Kidney epithelial cell (primary cell): ENCODE measurements at regions not wholly inside any gene's neighbourhood (a gene's known extent, or its start where the extent isn't known, plus 50 kb on each side); places are given as distances from the start of the nearest gene placed in this dataset.

Experiments
- DNase-seq: peaks from one replicate; pipeline ENCODE4 v3.0.0-alpha.2; 2010; ENCODE audit warnings: low read depth
- H3K27me3 ChIP-seq: 2 replicates; pipeline ENCODE4 v1.6.0; 2011; ENCODE audit warnings: low read length; ENCODE audit not compliant: control insufficient read depth, insufficient read depth
- H3K36me3 ChIP-seq: 2 replicates; pipeline ENCODE4 v1.5.1; 2011; ENCODE audit warnings: low read length; ENCODE audit not compliant: control insufficient read depth, insufficient read depth
- H3K4me3 ChIP-seq: 2 replicates; pipeline ENCODE4 v1.5.1; 2011; ENCODE audit warnings: low read depth, mild to moderate bottlenecking, control low read depth, low read length
- TF ChIP-seq, protein P1 (sequence below): IDR thresholded peaks from 2 replicates; pipeline ENCODE4 v1.5.1; 2011; ENCODE audit warnings: mild to moderate bottlenecking, moderate library complexity, low read length, control low read depth, inconsistent platforms; ENCODE audit not compliant: insufficient read depth, poor library complexity, severe bottlenecking

DNA sequence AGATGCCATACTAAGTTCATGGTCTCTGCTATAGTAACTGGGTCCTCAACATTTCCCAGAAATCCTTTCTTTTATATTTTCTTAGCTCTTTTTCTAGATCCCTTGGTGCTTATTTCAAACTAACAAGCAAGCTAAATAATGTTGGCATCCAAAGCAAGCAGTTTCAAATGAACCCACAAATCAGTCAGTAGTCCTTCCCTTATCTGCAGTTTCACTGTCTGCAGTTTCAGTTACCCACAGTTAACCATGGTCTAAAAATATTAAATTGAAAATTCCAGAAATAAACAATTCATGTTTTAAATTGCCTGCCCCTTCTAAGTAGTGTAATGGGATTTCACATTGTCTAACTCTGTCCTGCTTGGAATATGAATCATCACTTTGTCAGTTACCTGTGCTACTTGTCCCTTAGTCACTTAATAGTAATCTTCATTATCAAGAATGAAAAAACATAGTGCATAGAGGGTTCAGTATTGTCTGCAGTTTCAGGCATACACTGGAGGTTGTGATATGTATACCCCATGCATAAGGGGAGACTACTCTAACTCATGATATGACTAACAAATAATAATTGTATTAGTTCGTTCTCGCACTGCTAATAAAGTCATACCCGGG, 633.7 kb downstream of the MECOM start:
- H3K36me3 ChIP-seq = no peaks in the 10 kb centered on the region
- TF ChIP-seq, protein P1, sequence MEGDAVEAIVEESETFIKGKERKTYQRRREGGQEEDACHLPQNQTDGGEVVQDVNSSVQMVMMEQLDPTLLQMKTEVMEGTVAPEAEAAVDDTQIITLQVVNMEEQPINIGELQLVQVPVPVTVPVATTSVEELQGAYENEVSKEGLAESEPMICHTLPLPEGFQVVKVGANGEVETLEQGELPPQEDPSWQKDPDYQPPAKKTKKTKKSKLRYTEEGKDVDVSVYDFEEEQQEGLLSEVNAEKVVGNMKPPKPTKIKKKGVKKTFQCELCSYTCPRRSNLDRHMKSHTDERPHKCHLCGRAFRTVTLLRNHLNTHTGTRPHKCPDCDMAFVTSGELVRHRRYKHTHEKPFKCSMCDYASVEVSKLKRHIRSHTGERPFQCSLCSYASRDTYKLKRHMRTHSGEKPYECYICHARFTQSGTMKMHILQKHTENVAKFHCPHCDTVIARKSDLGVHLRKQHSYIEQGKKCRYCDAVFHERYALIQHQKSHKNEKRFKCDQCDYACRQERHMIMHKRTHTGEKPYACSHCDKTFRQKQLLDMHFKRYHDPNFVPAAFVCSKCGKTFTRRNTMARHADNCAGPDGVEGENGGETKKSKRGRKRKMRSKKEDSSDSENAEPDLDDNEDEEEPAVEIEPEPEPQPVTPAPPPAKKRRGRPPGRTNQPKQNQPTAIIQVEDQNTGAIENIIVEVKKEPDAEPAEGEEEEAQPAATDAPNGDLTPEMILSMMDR = no peak
- no peaks in the 10 kb centered on the region for H3K27me3 ChIP-seq
- no peak overlapping the region for H3K4me3 ChIP-seq
- no peak for DNase-seq

- Histone ChIP-seq H3K27me3 (no peaks in the 10 kb centered on the region), H3K36me3 (no peaks in the 10 kb centered on the region), H3K4me3 (no peak overlapping the region)
- no peak for DNase-seq
- TF ChIP-seq, protein P1 = no peak
Measured at GRCh38 chr3:169028716-169029115, 634.8 kb downstream of the MECOM start.

DNA sequence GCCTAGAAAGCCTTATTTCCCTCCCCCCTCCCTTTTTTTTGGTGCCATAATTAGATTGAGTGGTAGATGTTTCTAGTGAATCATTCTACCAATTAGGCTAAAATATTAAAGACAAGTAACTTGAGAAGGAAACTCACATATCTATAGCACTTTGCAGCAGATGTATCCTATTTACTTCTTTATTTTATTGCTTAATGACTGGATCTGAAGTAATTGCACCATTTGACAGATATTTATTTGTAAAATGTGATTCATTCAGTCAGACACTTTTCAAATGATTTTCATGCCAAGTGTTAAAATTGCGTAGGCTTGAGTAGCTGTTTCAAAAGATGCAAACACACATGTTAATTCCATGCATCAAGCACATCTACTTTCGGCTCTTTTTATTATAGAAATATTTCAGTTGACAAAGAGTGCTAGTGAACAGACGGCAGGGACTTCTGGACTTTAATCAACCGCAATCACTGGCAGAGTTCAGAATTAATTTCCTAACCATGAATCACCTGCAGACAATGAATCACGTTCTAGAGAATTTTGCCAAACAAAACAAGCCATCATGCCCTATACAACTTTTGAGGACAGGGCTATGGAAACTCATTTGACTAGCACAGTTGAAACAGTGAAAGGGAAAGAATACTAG, 636.8 kb downstream of the MECOM start:
- Histone ChIP-seq H3K27me3 (no peaks in the 10 kb centered on the region), H3K4me3 (no peak overlapping the region), H3K36me3 (no peaks in the 10 kb centered on the region)
- DNase-seq = peak; percentile 81
- TF ChIP-seq, protein P1 = no peak

- Histone ChIP-seq H3K36me3 (no peaks in the 10 kb centered on the region), H3K27me3 (no peaks in the 10 kb centered on the region), H3K4me3 (no peak overlapping the region)
- TF ChIP-seq, protein P1 = no peak
- DNase-seq = no peak
Measured at GRCh38 chr3:169022457-169022856, 641.1 kb downstream of the MECOM start.

DNA sequence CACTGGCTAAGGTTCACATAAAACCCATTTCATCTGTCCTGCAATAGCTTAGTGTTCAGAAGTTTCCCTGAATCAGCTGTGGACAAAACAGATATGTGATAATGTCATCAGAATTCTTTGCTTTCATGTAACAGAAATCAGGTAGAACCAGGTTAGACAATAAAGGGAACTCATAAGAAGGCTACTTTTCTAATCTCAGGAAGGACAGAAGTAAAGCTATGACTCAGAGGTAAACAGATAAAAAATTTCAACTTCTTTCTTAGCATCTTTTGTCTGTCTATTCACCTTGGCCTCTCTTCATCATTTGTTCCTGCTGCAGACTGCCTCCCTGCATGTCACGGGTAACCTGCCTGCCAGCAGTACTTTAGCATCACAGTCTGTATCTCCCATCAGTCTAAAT, 643.1 kb downstream of the MECOM start:
- H3K27me3 ChIP-seq = no peaks in the 10 kb centered on the region
- H3K4me3 ChIP-seq = no peak overlapping the region
- TF ChIP-seq, protein P1 = no peak

GRCh38 chr3:169009453-169009852, 654.1 kb downstream of the MECOM start:
- TF ChIP-seq, protein P1 = no peak
- no peak for DNase-seq

More for the DNA sequence above, 643.1 kb downstream of the MECOM start:
- DNase-seq = no peak
- H3K36me3 ChIP-seq = no peaks in the 10 kb centered on the region

More at GRCh38 chr3:169009453-169009852, 654.1 kb downstream of the MECOM start:
- Histone ChIP-seq H3K27me3 (no peaks in the 10 kb centered on the region), H3K4me3 (no peak overlapping the region), H3K36me3 (no peaks in the 10 kb centered on the region)
